ENCODE measurements at regions not wholly inside any gene's neighbourhood (a gene's known extent, or its start where the extent isn't known, plus 50 kb on each side); places are given as distances from the start of the nearest gene placed in this dataset.

- no peaks in the 10 kb centered on the region for H4K20me1 ChIP-seq (ENCODE audit: low read length)
- H3F3A ChIP-seq (ENCODE audit: low read length, unreplicated experiment), result no peaks in the 10 kb centered on the region
- POLR2A ChIA-PET (ENCODE audit: unreplicated experiment), result no interaction called here
- no peak overlapping the region for H3K4me2 ChIP-seq (ENCODE audit: low read length)
- TF ChIP-seq, protein P1, sequence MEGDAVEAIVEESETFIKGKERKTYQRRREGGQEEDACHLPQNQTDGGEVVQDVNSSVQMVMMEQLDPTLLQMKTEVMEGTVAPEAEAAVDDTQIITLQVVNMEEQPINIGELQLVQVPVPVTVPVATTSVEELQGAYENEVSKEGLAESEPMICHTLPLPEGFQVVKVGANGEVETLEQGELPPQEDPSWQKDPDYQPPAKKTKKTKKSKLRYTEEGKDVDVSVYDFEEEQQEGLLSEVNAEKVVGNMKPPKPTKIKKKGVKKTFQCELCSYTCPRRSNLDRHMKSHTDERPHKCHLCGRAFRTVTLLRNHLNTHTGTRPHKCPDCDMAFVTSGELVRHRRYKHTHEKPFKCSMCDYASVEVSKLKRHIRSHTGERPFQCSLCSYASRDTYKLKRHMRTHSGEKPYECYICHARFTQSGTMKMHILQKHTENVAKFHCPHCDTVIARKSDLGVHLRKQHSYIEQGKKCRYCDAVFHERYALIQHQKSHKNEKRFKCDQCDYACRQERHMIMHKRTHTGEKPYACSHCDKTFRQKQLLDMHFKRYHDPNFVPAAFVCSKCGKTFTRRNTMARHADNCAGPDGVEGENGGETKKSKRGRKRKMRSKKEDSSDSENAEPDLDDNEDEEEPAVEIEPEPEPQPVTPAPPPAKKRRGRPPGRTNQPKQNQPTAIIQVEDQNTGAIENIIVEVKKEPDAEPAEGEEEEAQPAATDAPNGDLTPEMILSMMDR (conservative IDR thresholded peaks at IDR 0.05; ENCODE audit: low read depth, low read length), result no peak
- TF ChIP-seq EZH2 (IDR thresholded peaks at IDR 0.05; ENCODE audit: low read length, unreplicated experiment) (no peak), EZH2phosphoT487 (IDR thresholded peaks at IDR 0.05; ENCODE audit: borderline replicate concordance, low read length) (no peak)
- H3K9ac ChIP-seq (ENCODE audit: low read length), result no peak overlapping the region
- no peaks in the 10 kb centered on the region for H3K36me3 ChIP-seq (ENCODE audit: low read depth, low read length)
- DNase-seq (no peak), ATAC-seq (no peak)
- intact Hi-C loops (cut with micrococcal nuclease), result loop anchor here (10.0 kb wide), 1 partner anchor 339 kb away; no protein-coding TSS in a partner anchor
- no peaks in the 10 kb centered on the region for H3K9me2 ChIP-seq (replicated peaks; ENCODE audit: low read length)
- H3K27me3 ChIP-seq (ENCODE audit: low read length), result no peaks in the 10 kb centered on the region
- H3K79me2 ChIP-seq (ENCODE audit: low read length), result no peaks in the 10 kb centered on the region
- H3K9me3 ChIP-seq (ENCODE audit: low read length), result no peaks in the 10 kb centered on the region
- H2AFZ ChIP-seq (ENCODE audit: low read length), result no peak overlapping the region
- CTCF ChIA-PET, result no interaction called here
- no peaks in the 10 kb centered on the region for H3K4me1 ChIP-seq (ENCODE audit: insufficient read depth, low read length)
- no peak overlapping the region for H3K27ac ChIP-seq (ENCODE audit: low read length)
- no TSS peak for BruUV-seq (replicated peaks)
- no peak overlapping the region for H3K4me3 ChIP-seq (ENCODE audit: low read length)
Measured at GRCh38 chr10:46225597-46225996, 61.2 kb upstream of the ANTXRL start.

- ChIA-PET CTCF (no interaction called here), POLR2A (ENCODE audit: unreplicated experiment) (no interaction called here)
- intact Hi-C loops (cut with micrococcal nuclease), result loop anchor here (10.0 kb wide), 1 partner anchor 339 kb away; no protein-coding TSS in a partner anchor
- H3K36me3 ChIP-seq (ENCODE audit: low read depth, low read length), result no peaks in the 10 kb centered on the region
- ATAC-seq, result no peak
- DNase-seq, result no peak
- no peaks in the 10 kb centered on the region for H3K9me3 ChIP-seq (ENCODE audit: low read length)
- H3K4me3 ChIP-seq (ENCODE audit: low read length), result no peak overlapping the region
- no peaks in the 10 kb centered on the region for H3K4me1 ChIP-seq (ENCODE audit: insufficient read depth, low read length)
- H3K9ac ChIP-seq (ENCODE audit: low read length), result no peak overlapping the region
- no peak overlapping the region for H2AFZ ChIP-seq (ENCODE audit: low read length)
- H3K27me3 ChIP-seq (ENCODE audit: low read length), result no peaks in the 10 kb centered on the region
- H4K20me1 ChIP-seq (ENCODE audit: low read length), result no peaks in the 10 kb centered on the region
- no peaks in the 10 kb centered on the region for H3K9me2 ChIP-seq (replicated peaks; ENCODE audit: low read length)
- no TSS peak for BruUV-seq (replicated peaks)
- no peaks in the 10 kb centered on the region for H3K79me2 ChIP-seq (ENCODE audit: low read length)
- no peak for TF ChIP-seq EZH2phosphoT487 (IDR thresholded peaks at IDR 0.05; ENCODE audit: borderline replicate concordance, low read length)
- TF ChIP-seq, protein P1 (conservative IDR thresholded peaks at IDR 0.05; ENCODE audit: low read depth, low read length), result no peak
- no peaks in the 10 kb centered on the region for H3F3A ChIP-seq (ENCODE audit: low read length, unreplicated experiment)
- H3K27ac ChIP-seq (ENCODE audit: low read length), result no peak overlapping the region
- H3K4me2 ChIP-seq (ENCODE audit: low read length), result no peak overlapping the region
Measured at GRCh38 chr10:46226232-46226631, 60.6 kb upstream of the ANTXRL start.

- Histone ChIP-seq H3K36me3 (ENCODE audit: low read depth, low read length) (no peaks in the 10 kb centered on the region), H3K27ac (ENCODE audit: low read length) (no peak overlapping the region), H3K4me2 (ENCODE audit: low read length) (no peak overlapping the region), H3K4me1 (ENCODE audit: insufficient read depth, low read length) (no peaks in the 10 kb centered on the region), H2AFZ (ENCODE audit: low read length) (no peak overlapping the region), H3K27me3 (ENCODE audit: low read length) (no peaks in the 10 kb centered on the region), H3K79me2 (ENCODE audit: low read length) (no peaks in the 10 kb centered on the region), H3F3A (ENCODE audit: low read length, unreplicated experiment) (no peaks in the 10 kb centered on the region), H3K9me3 (ENCODE audit: low read length) (no peaks in the 10 kb centered on the region), H4K20me1 (ENCODE audit: low read length) (no peaks in the 10 kb centered on the region), H3K9me2 (replicated peaks; ENCODE audit: low read length) (no peaks in the 10 kb centered on the region), H3K9ac (ENCODE audit: low read length) (no peak overlapping the region), H3K4me3 (ENCODE audit: low read length) (no peak overlapping the region)
- DNase-seq (no peak), ATAC-seq (no peak)
- ChIA-PET POLR2A (ENCODE audit: unreplicated experiment) (no interaction called here), CTCF (no interaction called here)
- intact Hi-C loops (cut with micrococcal nuclease), result loop anchor here (10.0 kb wide), 1 partner anchor 338 kb away; no protein-coding TSS in a partner anchor
- TF ChIP-seq EZH2phosphoT487 (IDR thresholded peaks at IDR 0.05; ENCODE audit: borderline replicate concordance, low read length) (no peak), EZH2 (IDR thresholded peaks at IDR 0.05; ENCODE audit: low read length, unreplicated experiment) (no peak)
- TF ChIP-seq, protein P1 (conservative IDR thresholded peaks at IDR 0.05; ENCODE audit: low read depth, low read length), result no peak
- no TSS peak for BruUV-seq (replicated peaks)
Measured at GRCh38 chr10:46226900-46227558, 59.8 kb upstream of the ANTXRL start.

Measured in PC-3 (cell line).